Endothelial cell of umbilical vein (primary cell): ENCODE measurements at regions not wholly inside any gene's neighbourhood (a gene's known extent, or its start where the extent isn't known, plus 50 kb on each side); places are given as distances from the start of the nearest gene placed in this dataset.

Experiments
- BruUV-seq: library from RNA; stranded (reverse); fragments of 400-500 nt; replicated peaks from 2 replicates; lab custom pipeline; 2021; lab: Mats Ljungman, UMichigan
- CTCF ChIA-PET: fragments of 300-600, 350-600 bp; sonication (Branson Sonifier 250); formaldehyde crosslinking; loops from one replicate; lab custom pipeline; 2021; ENCODE audit warnings: antibody characterized with exemption, inconsistent platforms; lab: Charles Lee
- POLR2A ChIA-PET: fragments of 300-600, 350-600 bp; sonication (Branson Sonifier 250); formaldehyde crosslinking; loops from one replicate; lab custom pipeline; 2021; ENCODE audit warnings: antibody characterized with exemption, inconsistent platforms; lab: Charles Lee
- DNase-seq: peaks from one replicate; pipeline ENCODE4 v3.0.0-alpha.2; 2011; ENCODE audit warnings: low read depth, low spot score
- FAIRE-seq: peaks from 2 replicates; lab custom pipeline; 2011; peaks lifted over from hg19 to GRCh38; lab: Jason Lieb, UNC
- H2AFZ ChIP-seq: 2 replicates; pipeline ENCODE4 v1.6.0; 2012; ENCODE audit warnings: low read depth, low read length, control low read depth, inconsistent platforms
- H3K27ac ChIP-seq: 2 replicates; pipeline ENCODE4 v1.5.1; 2011; ENCODE audit warnings: low read depth, mild to moderate bottlenecking, control low read depth, low read length, moderate library complexity; ENCODE audit not compliant: insufficient read depth
- H3K27me3 ChIP-seq, 2 experiments: 2 replicates each; pipeline versions ENCODE4 v1.6.0 to v1.6.1; 2011; ENCODE audit warnings: low read length in 2 of 2, mixed read lengths in 1 of 2; ENCODE audit not compliant: control insufficient read depth in 2 of 2, insufficient read depth in 2 of 2
- H3K36me3 ChIP-seq, 2 experiments: 2 replicates in 1 of 2; 3 replicates in 1 of 2; pipeline ENCODE4 v1.5.1; 2011; ENCODE audit warnings: low read length in 2 of 2, mild to moderate bottlenecking in 1 of 2, moderate library complexity in 1 of 2; ENCODE audit not compliant: control insufficient read depth in 2 of 2, insufficient read depth in 2 of 2; ENCODE audit errors: extremely low read depth in 1 of 2
- H3K4me1 ChIP-seq: 3 replicates; pipeline ENCODE4 v1.5.1; 2011; ENCODE audit warnings: mild to moderate bottlenecking, low read length; ENCODE audit not compliant: control insufficient read depth, insufficient read depth; ENCODE audit errors: extremely low read depth
- H3K4me2 ChIP-seq: 2 replicates; pipeline ENCODE4 v1.6.1; 2011; ENCODE audit warnings: low read length, control low read depth, mixed read lengths; ENCODE audit not compliant: insufficient read depth
- H3K4me3 ChIP-seq, 3 experiments: fragments of 200-600 bp in 1 of 3; sonication (generic), shearing (Covaris generic) in 1 of 3; replicated peaks in 1 of 3; 2 replicates each; pipeline ENCODE4 v1.5.1; 2011 to 2016; ENCODE audit warnings: control low read depth in 3 of 3, low read length in 3 of 3, mild to moderate bottlenecking in 2 of 3, inconsistent platforms in 1 of 3, low read depth in 1 of 3, moderate library complexity in 1 of 3; ENCODE audit not compliant: insufficient read depth in 1 of 3
- H3K79me2 ChIP-seq: 2 replicates; pipeline ENCODE4 v1.6.0; 2012; ENCODE audit warnings: low read length, inconsistent platforms; ENCODE audit not compliant: control insufficient read depth, insufficient read depth
- H3K9ac ChIP-seq: replicated peaks from 2 replicates; pipeline ENCODE3; 2011; ENCODE audit warnings: low read length, control low read depth; ENCODE audit not compliant: insufficient read depth; ENCODE audit errors: extremely low read depth
- H3K9me1 ChIP-seq: replicated peaks from 3 replicates; pipeline ENCODE4 v1.6.0; 2011; ENCODE audit warnings: mild to moderate bottlenecking, low read length; ENCODE audit not compliant: control insufficient read depth, insufficient read depth; ENCODE audit errors: extremely low read depth
- H3K9me3 ChIP-seq: replicated peaks from 2 replicates; pipeline ENCODE4 v1.5.1; 2012; ENCODE audit warnings: low read length, inconsistent platforms; ENCODE audit not compliant: control insufficient read depth, insufficient read depth
- H4K20me1 ChIP-seq: replicated peaks from 2 replicates; pipeline ENCODE3; 2011; ENCODE audit warnings: mild to moderate bottlenecking, low read length; ENCODE audit not compliant: control insufficient read depth, insufficient read depth; ENCODE audit errors: extremely low read depth
- CTCF ChIP-seq, 2 donors: IDR thresholded peaks; 1 replicate in 1 of 2; 2 replicates in 1 of 2; pipeline ENCODE4 v1.5.1; 2011; ENCODE audit warnings: low read length in 2 of 2, mild to moderate bottlenecking in 2 of 2, moderate library complexity in 2 of 2, control low read depth in 1 of 2, inconsistent platforms in 1 of 2, low read depth in 1 of 2; ENCODE audit not compliant: insufficient read depth in 1 of 2; ENCODE audit errors: extremely low read depth in 1 of 2
- EZH2 ChIP-seq: IDR thresholded peaks from 2 replicates; pipeline ENCODE4 v1.6.1; 2012; ENCODE audit warnings: borderline replicate concordance, low read depth, mild to moderate bottlenecking, moderate library complexity, low read length, inconsistent platforms; ENCODE audit not compliant: severe bottlenecking
- FOS ChIP-seq: IDR thresholded peaks from 2 replicates; pipeline ENCODE4 v1.6.1; 2011; ENCODE audit warnings: mild to moderate bottlenecking, low read length, moderate library complexity, borderline replicate concordance; ENCODE audit not compliant: insufficient read depth
- GATA2 ChIP-seq: IDR thresholded peaks from 2 replicates; pipeline ENCODE4 v1.7.0; 2011; ENCODE audit warnings: low read depth, mild to moderate bottlenecking, moderate library complexity, mixed read lengths, low read length; ENCODE audit not compliant: insufficient read length, insufficient read depth
- JUN ChIP-seq: IDR thresholded peaks from 2 replicates; pipeline ENCODE4 v1.6.1; 2011; ENCODE audit warnings: borderline replicate concordance, low read depth; ENCODE audit not compliant: insufficient read length, insufficient read depth
- MAX ChIP-seq: IDR thresholded peaks from 2 replicates; pipeline ENCODE4 v1.6.1; 2011; ENCODE audit not compliant: insufficient read depth, insufficient read length
- MYC ChIP-seq: IDR thresholded peaks from one replicate; pipeline ENCODE4 v1.6.1; 2011; ENCODE audit warnings: mild to moderate bottlenecking, low read depth, low read length
- POLR2A ChIP-seq: IDR thresholded peaks from 2 replicates; pipeline ENCODE4 v1.6.1; 2012; ENCODE audit warnings: low read depth, mild to moderate bottlenecking, control low read depth, low read length
- POLR2AphosphoS5 ChIP-seq: IDR thresholded peaks from 2 replicates; pipeline ENCODE4 v1.6.1; 2012; ENCODE audit warnings: low read depth, mild to moderate bottlenecking, control low read depth, low read length, moderate library complexity; ENCODE audit not compliant: insufficient read depth
- dilution Hi-C: fragments of 300-500 bp; cut with MboI; formaldehyde crosslinking; loops from one replicate; pipeline ENCODE4 v1.15.0; 2019; ENCODE audit warnings: low sequenced_read_pairs; ENCODE audit not compliant: extremely low pct_ligation_motif_present
- intact Hi-C: fragments of 100-400 bp; cut with micrococcal nuclease; formaldehyde crosslinking; loops from one replicate; pipeline ENCODE4 v1.10.0; 2022

- Histone ChIP-seq H3K4me2 (no peak overlapping the region), H3K4me1 (no peaks in the 10 kb centered on the region), H3K79me2 (no peaks in the 10 kb centered on the region), H3K27me3 (no peaks in the 10 kb centered on the region), H3K27ac (no peak overlapping the region), H3K9ac (no peak overlapping the region), H3K4me3 (no peak overlapping the region), H3K9me3 (peaks cover 17% of the 10 kb centered on the region), H3K36me3 (no peaks in the 10 kb centered on the region), H2AFZ (no peak overlapping the region), H3K9me1 (no peaks in the 10 kb centered on the region), H4K20me1 (no peaks in the 10 kb centered on the region)
- ChIA-PET CTCF (no interaction called here), POLR2A (no interaction called here)
- intact Hi-C loops: no loop called here
- TF ChIP-seq CTCF (IDR thresholded peaks at IDR 0.05; ENCODE audit: extremely low read depth in 1 of 2, insufficient read depth in 1 of 2, low read depth in 1 of 2, low read length in 2 of 2): no peak
- TF ChIP-seq POLR2A: no peak
- BruUV-seq: no TSS peak
- FAIRE-seq (no peak), DNase-seq (no peak)
- dilution Hi-C loops: no loop called here
These were observed 840.9 kb downstream of the GALR1 start for GRCh38 chr18:78090584-78090983.

- FAIRE-seq (no peak), DNase-seq (no peak)
- Histone ChIP-seq H2AFZ (no peak overlapping the region), H3K4me1 (no peaks in the 10 kb centered on the region), H3K27me3 (no peaks in the 10 kb centered on the region), H3K4me3 (no peak overlapping the region), H3K4me2 (no peak overlapping the region), H3K9me3 (peaks cover 15% of the 10 kb centered on the region), H3K79me2 (no peaks in the 10 kb centered on the region), H3K9ac (no peak overlapping the region), H3K9me1 (no peaks in the 10 kb centered on the region), H3K36me3 (no peaks in the 10 kb centered on the region), H3K27ac (no peak overlapping the region), H4K20me1 (no peaks in the 10 kb centered on the region)
- no TSS peak for BruUV-seq
- dilution Hi-C loops (no loop called here), intact Hi-C loops (no loop called here)
- TF ChIP-seq POLR2AphosphoS5 (no peak), MAX (no peak), FOS (no peak), EZH2 (no peak), CTCF (IDR thresholded peaks at IDR 0.05; ENCODE audit: extremely low read depth in 1 of 2, insufficient read depth in 1 of 2, low read depth in 1 of 2, low read length in 2 of 2) (no peak), JUN (no peak), POLR2A (no peak), MYC (no peak), GATA2 (no peak)
- ChIA-PET CTCF (no interaction called here), POLR2A (no interaction called here)
These were observed 843.3 kb downstream of the GALR1 start for GRCh38 chr18:78092901-78093300.
